Osteocyte (in vitro differentiated cells): ENCODE measurements at regions not wholly inside any gene's neighbourhood (a gene's known extent, or its start where the extent isn't known, plus 50 kb on each side); places are given as distances from the start of the nearest gene placed in this dataset.

Experiments
- DNase-seq: peaks from one replicate; pipeline ENCODE4 v3.0.0; 2021; ENCODE audit warnings: mixed read lengths; ENCODE audit not compliant: unreplicated experiment; ENCODE audit errors: extremely low spot score
- H3K27ac Mint-ChIP-seq: one replicate; pipeline ENCODE4 v1.8.0; 2021; ENCODE audit warnings: mild to moderate bottlenecking, mixed read lengths; ENCODE audit not compliant: unreplicated experiment
- H3K27me3 Mint-ChIP-seq: one replicate; pipeline ENCODE4 v1.8.0; 2021; ENCODE audit warnings: mixed read lengths; ENCODE audit not compliant: unreplicated experiment
- H3K36me3 Mint-ChIP-seq: one replicate; pipeline ENCODE4 v1.8.0; 2021; ENCODE audit warnings: mixed read lengths; ENCODE audit not compliant: unreplicated experiment
- H3K4me1 Mint-ChIP-seq: one replicate; pipeline ENCODE4 v1.8.0; 2021; ENCODE audit warnings: mixed read lengths; ENCODE audit not compliant: unreplicated experiment
- H3K4me3 Mint-ChIP-seq: one replicate; pipeline ENCODE4 v1.8.0; 2021; ENCODE audit warnings: mild to moderate bottlenecking, moderate library complexity, mixed read lengths; ENCODE audit not compliant: unreplicated experiment
- H3K9me3 Mint-ChIP-seq: one replicate; pipeline ENCODE4 v1.8.0; 2021; ENCODE audit warnings: mixed read lengths; ENCODE audit not compliant: unreplicated experiment
- CTCF ChIP-seq: fragments of 200-600 bp; sonication (generic); IDR thresholded peaks from 2 replicates; pipeline ENCODE4 v1.5.0; 2021; ENCODE audit warnings: antibody characterized with exemption, mild to moderate bottlenecking, moderate library complexity

DNA sequence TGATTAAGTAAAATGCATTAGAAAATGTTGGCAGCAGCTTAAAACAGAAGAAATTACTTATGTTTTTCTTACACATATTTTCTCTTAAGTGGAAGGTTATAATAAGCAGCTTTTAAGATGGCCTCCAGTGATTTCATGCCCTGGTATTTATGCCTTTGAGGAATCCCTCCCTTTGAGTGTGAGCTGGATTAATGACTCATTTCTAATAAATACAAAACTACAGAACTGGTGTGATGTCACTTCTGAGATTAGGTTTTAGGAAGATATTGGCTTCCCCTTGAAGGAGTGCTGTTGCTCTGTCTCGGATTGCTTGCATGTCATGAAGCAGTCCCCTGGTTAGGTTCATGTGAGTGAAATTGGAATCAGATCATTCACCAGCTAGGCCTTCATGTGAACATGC is 143.2 kb upstream of the EPHA7 start:
- Mint-ChIP-seq H3K36me3 (no peaks in the 10 kb centered on the region), H3K4me3 (no peak overlapping the region), H3K27ac (no peak overlapping the region), H3K9me3 (no peaks in the 10 kb centered on the region), H3K4me1 (peaks cover 34% of the 10 kb centered on the region), H3K27me3 (no peaks in the 10 kb centered on the region)
- no peak for TF ChIP-seq CTCF
- DNase-seq: no peak

DNA sequence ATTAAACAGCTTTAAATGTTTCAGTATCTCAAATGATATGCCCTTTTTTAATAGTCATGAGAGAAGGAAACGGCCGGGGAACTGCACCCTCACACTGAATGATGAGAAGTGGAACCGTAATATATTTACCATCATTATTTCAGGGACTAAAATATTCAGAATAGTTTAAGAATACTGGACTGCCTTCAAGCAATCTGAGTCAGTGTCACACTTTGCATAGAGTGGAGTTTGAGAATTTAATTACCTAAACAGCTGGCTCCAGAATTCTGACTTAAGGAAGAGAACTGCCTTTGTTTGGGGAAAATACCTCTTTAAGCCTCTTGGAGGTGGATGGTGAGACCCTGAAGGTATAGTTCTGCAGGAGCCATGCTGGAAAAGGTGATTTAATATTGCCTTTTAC is 135.9 kb upstream of the EPHA7 start:
- Mint-ChIP-seq H3K4me3 (no peak overlapping the region), H3K9me3 (no peaks in the 10 kb centered on the region), H3K27me3 (no peaks in the 10 kb centered on the region), H3K27ac (no peak overlapping the region), H3K4me1 (peaks cover 12% of the 10 kb centered on the region), H3K36me3 (peaks cover 2% of the 10 kb centered on the region)
- TF ChIP-seq CTCF: no peak
- DNase-seq: no peak

GRCh38 chr6:93554018-93554417 is 134.7 kb upstream of the EPHA7 start:
- H3K4me1 Mint-ChIP-seq: peaks cover 2% of the 10 kb centered on the region
- H3K9me3 Mint-ChIP-seq: no peaks in the 10 kb centered on the region
- H3K36me3 Mint-ChIP-seq: peaks cover 2% of the 10 kb centered on the region
- H3K27me3 Mint-ChIP-seq: no peaks in the 10 kb centered on the region
- H3K4me3 Mint-ChIP-seq: no peak overlapping the region
- no peak for TF ChIP-seq CTCF
- H3K27ac Mint-ChIP-seq: no peak overlapping the region
- no peak for DNase-seq

DNA sequence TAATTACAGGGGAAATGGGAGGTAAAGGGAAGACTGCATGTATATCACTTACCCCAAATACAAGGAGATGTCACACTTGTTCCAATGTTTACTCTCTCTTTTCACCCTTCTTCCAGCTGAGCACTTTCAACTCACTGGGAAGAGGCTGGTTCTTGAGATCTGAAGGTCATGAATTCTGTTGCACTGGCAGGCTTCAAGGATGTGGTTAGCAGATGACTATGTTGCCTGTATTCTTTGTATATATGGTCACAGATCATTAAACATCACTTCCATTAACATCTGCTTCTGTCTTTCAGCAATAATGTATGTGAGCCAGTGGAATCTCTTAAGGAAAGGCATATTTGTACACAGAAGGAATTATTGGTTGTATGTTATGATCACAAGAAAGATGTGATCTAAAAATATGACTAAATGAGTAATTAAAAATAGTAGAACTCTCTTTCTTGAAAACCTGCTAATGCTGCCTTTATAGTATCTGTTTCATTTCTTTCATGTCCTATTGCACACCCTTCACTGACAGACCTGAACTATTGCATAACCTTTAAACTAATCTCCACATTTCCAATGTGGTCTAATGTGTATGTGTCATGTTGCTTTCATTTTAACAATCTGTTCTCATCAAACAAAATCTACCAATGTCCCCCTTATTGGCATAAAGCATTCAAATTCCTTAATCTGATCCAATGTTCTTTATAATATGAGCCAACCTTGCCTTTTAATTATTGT is 131.4 kb upstream of the EPHA7 start:
- TF ChIP-seq CTCF: no peak
- H3K36me3 Mint-ChIP-seq: peaks cover 2% of the 10 kb centered on the region
- H3K27me3 Mint-ChIP-seq: no peaks in the 10 kb centered on the region

GRCh38 chr6:93549868-93550267 is 130.5 kb upstream of the EPHA7 start:
- Mint-ChIP-seq H3K4me3 (no peak overlapping the region), H3K27me3 (no peaks in the 10 kb centered on the region), H3K4me1 (peaks cover 5% of the 10 kb centered on the region), H3K9me3 (no peaks in the 10 kb centered on the region), H3K27ac (no peak overlapping the region), H3K36me3 (no peaks in the 10 kb centered on the region)
- no peak for DNase-seq
- no peak for TF ChIP-seq CTCF

More for the DNA sequence above, 131.4 kb upstream of the EPHA7 start:
- no peak for DNase-seq
- no peak overlapping the region for H3K27ac Mint-ChIP-seq
- no peak overlapping the region for H3K4me3 Mint-ChIP-seq
- no peaks in the 10 kb centered on the region for H3K9me3 Mint-ChIP-seq
- H3K4me1 Mint-ChIP-seq: no peaks in the 10 kb centered on the region
